Renal cortical epithelial cell (primary cell): ENCODE measurements at regions not wholly inside any gene's neighbourhood (a gene's known extent, or its start where the extent isn't known, plus 50 kb on each side); places are given as distances from the start of the nearest gene placed in this dataset.
"Not testable (repeated sequence)": the region's sequence is repeated elsewhere in the genome, so short reads cannot be mapped to it uniquely, and the experiment has no call there.

Experiments
- DNase-seq: peaks from one replicate; pipeline ENCODE4 v3.0.0-alpha.2; 2011; ENCODE audit warnings: low read depth

DNA sequence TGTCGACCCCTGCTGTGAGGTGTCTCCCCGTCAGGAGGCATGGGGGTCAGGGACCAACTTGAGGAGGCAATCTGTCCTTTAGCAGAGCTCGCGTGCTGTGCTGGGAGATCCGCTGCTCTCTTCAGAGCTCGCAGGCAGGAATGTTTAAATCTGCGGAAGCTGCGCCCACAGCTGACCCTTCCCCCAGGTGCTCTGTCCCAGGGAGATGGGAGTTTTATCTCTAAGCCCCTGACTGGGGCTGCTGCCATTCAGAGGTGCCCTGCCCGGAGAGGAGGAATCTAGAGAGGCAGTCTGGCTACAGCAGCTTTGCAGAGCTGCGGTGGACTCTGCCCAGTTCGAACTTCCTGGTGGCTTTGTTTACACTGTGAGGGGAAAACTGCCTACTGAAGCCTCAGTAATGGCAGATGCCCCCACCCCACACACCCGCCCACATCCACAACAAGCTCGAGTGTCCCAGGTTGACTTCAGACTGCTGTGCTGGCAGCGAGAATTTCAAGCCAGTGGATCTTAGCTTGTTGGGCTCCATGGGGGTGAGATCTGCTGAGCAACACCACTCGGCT, 133.1 kb downstream of the CENPC start:
- DNase-seq: not testable (repeated sequence)

DNA sequence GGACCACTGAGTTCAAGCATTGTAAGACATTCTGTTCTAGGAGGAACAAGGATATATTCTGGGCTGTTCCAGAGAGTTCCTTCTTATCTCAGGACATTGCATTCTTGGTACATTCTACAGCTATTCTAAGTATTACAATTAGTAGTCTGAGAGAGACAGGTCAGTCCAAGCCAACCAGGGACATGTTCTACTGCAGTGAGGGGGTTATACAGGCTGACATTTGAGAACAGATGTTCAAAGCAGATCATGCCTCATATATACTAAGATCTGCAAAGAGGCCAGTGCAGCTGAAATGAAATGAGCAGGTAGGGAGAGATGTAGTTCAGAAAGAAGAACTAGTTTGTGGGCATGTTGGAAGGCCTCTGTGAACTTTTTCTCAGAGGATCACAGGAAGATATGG, 142.0 kb downstream of the CENPC start:
- DNase-seq: no peak

DNA sequence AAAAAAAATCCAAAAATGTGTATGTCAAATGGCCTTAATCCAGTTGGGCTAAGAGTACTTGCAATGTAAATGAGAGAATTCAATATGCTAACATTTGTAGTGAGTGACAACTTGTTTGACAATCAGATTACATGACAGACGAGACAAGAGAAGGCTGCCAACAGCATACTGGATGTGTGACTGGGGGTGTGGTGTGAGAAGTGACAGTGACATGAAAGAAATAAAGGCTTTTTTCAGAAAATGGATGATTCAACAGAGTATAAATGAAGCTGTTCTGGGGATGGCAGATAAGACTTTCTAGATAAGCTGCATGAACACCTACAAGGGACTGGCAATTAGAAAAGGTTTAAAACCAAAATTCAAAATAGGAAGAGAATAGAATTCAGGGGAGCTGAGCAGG, 143.4 kb downstream of the CENPC start:
- no peak for DNase-seq

DNA sequence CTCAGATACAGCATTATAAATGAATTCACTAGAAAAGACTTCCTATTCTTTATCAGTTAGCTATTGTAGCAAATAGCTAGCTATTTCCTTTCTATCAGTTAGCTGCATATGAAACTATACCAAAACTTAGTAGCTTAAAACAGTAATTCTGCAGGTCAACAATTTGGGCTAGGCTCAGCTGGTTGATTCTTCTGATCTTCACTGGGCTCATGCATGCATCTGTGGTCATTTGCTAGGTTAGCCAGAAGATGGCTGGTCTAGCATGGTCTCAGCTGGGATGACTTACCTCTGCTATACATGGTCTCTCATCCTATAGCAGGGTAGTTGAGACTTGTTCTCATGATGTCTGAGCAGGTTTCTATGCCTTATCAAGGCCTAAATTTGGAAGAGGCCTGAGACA, 147.4 kb downstream of the CENPC start:
- DNase-seq: no peak

DNA sequence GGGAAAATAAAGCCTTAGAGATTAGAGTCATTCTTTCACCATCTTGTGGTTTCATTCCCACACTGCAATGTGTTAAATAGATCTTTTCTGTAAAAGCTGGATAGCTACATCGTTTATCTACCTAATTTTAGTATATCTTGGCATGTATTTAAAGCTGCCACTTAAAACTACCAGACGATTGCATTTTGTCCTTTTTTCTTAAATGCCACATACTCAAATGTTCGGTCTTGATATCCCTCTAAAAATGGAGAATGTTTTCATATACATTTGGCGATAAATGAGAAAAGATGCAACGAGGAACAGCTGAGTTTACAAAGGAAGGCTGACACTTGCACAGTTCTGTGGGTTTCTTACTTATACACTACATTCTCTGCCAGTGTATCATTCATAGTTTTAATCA, 148.3 kb downstream of the CENPC start:
- DNase-seq: no peak

DNA sequence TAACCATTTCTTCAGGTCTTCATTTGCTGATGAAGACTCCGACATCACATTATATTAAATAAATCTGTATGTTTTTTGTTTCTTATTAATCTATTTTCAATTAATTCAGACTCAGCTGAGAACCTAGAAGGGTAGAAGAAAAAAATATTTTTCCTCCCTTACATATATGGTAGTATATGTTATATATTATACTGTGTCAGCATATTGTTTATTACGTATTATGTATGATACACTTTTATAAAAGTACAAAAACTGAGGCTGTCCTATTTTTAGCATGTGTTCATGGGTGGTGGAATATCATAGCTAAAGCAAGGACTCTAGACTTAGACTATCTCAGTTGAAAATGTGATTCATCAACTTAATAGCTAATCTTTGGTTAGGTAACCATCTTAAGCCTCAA, 149.3 kb downstream of the CENPC start:
- DNase-seq: peak; percentile 43

DNA sequence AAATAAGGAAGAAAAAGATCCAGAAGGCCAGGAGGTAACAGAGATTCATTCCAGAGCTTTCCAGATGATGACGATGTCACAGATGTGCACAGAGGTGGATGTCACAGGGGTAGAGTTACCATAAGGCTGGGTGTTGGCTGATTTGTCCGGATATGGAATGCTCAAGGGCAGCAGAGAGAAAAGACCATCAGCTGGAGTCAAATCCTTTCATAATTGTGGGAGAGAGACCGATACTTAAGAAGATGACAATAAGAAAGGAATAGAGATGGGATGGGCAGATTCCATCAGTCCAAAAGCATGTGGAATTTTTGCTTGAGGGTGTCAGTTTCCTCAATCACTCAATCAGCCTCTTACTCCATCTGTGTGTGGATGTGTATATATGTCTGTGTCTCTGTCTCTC, 150.4 kb downstream of the CENPC start:
- no peak for DNase-seq

DNA sequence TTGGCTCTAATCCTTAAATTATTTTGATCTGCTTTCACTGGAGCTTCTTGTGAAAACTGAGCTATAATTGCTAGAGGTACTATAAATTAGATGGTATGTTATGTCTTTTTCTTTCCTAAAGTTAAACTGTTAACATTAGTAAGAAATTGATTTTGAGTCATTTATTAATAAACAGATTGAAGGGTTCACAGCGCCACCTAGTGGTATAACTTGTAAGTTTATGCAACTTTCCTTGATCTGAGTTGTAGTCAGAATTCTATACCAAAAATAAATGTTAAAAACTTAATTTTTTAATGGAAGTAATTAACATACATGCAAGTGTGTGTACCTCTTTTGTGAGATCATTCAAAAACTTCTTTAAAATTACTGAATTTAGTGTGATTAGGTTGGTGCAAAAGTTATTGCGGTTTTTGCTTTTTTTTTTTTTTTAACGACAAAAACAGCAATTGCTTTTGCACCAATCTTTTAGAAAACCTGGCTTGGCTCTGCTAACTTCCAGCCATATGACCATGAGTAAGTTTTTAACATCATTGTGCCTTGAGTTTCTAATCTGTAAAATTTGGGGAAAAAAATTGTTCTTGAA, 151.5 kb downstream of the CENPC start:
- peak; percentile 34 for DNase-seq

DNA sequence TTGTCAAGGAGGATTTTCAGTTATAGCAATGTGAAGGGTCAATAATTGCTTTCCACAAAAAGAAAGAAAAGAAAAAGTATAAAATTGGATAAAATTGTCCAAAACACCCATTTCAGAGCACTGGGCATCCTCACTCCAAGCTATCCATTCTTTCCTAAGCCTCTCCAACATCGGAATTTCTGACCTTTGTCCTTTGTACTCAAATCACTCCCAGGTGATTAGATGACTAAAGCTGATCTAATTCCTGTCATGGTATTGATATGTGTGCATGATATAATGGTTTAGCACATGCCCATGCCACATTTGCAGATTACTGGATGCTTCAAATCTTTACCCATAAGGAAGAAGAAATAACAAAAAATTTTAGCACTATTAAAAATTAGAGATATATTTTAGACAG, 152.3 kb downstream of the CENPC start:
- no peak for DNase-seq

DNA sequence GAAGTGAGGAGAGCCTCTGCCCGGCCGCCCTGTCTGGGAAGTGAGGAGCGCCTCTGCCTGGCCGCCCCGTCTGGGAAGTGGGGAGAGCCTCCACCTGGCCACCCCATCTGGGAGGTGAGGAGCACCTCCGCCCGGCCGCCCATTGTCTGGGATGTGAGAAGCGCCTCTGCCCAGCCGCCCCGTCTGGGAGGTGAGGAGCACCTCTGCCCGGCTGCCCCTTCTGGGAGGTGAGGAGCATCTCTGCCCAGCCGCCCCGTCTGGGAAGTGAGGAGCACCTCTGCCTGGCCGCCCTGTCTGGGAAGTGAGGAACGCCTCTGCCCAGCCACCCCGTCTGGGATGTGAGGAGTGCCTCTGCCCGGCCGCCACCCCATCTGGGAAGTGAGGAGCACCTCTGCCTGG, 163.9 kb downstream of the CENPC start:
- DNase-seq: not testable (repeated sequence)

DNA sequence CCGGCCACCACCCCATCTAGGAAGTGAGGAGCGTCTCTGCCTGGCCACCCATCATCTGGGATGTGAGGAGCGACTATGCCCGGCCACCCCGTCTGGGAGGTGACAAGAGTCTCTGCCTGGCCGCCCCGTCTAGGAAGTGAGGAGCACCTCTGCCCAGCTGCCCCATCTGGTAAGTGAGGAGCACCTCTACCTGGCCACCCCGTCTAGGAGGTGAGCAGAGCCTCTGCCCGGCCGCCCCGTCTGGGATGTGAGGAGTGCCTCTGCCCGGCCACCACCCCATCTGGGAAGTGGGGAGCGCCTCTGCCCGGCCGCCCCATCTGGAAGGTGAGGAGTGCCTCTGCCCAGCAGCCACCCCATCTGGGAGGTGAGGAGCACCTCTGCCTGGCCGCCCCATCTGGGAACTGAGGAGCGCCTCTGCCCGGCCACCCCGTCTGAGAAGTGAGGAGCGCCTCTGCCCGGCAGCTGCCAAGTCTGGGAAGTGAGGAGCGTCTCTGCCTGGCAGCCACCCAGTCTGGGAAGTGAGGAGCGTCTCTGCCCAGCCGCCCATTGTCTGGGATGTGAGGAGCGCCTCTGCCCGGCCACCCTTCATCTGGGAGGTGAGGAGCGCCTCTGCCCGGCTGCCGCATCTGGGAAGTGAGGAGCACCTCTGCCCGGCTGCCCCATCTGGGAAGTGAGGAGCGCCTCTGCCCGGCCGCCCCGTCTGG, 164.4 kb downstream of the CENPC start:
- not testable (repeated sequence) for DNase-seq

DNA sequence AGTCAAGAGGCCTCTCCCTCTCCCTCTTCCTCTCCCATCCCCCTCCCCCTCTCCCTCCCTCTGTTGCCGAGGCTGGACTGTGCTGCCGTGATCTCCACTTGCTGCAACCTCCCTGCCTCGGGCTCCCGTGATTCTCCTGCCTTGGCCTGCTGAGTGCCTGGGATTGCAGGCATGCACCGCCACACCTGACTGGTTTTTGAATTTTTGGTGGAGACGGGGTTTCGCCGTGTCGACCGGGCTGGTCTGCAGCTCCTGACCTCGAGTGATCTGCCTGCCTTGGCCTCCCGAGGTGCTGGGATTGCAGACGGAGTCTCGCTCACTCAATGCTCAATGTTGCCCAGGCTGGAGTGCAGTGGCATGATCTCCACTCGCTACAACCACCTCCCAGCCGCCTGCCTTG, 165.1 kb downstream of the CENPC start:
- no peak for DNase-seq

DNA sequence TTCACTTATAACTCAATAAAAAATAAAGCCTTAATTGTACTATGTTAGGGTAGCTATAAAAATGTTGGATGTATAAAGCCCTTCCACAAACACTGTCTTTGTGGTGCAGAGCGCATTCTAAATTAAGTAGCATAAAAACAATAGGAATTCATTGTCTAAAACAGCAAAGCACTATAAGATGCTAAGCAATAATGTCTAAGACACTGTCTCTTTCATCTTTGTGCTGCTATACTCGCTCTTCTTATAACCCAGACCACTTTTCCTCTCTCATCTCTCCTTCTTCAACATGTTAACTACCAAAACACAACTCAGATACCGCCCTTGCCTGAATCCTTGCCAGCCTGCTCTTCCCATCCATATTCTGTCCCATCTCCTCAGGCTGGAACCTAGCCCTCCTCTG, 170.0 kb downstream of the CENPC start:
- no peak for DNase-seq

DNA sequence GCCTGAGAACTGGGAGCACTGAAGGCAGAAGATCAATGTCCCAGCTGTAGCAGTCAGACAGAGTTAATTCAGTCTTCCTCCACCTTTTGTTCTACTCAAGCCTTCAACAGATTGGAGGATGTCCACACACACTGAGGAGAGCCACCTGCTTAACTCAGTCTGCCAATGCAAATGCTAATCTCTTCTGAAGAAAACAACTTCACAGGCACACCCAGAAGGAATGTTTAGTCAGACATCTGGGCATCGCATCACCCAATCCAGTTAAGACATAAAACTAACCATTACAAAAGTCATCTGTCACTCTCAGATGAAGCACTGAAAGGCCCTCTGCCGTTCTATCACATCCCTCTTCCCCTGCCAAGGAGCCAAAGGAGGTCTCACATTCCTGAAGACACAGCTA, 173.7 kb downstream of the CENPC start:
- no peak for DNase-seq

DNA sequence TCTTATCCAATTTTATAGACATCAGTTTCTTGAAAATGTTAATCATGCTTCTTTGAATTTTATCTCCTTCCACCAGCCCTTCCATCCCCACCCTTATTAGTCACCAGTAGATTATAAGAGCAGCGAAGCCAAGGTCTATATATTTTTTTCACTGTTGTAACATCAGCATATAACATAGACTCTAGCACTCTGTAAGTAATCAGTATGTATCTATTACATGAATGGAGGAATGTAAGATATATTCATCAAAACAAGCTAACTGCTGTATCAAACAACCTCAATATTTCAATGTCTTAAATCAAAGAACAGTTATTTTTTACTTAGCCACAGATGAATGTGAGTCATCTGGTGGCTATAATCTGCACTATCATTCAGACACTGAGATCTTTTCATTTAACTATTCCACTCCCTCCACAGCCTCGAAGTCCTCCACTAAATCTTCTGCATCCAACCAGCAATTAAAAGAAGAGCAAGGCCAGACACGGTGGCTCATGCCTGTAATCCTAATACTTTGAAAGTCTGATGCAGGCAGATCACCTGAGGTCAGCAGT, 178.9 kb downstream of the CENPC start:
- DNase-seq: no peak

DNA sequence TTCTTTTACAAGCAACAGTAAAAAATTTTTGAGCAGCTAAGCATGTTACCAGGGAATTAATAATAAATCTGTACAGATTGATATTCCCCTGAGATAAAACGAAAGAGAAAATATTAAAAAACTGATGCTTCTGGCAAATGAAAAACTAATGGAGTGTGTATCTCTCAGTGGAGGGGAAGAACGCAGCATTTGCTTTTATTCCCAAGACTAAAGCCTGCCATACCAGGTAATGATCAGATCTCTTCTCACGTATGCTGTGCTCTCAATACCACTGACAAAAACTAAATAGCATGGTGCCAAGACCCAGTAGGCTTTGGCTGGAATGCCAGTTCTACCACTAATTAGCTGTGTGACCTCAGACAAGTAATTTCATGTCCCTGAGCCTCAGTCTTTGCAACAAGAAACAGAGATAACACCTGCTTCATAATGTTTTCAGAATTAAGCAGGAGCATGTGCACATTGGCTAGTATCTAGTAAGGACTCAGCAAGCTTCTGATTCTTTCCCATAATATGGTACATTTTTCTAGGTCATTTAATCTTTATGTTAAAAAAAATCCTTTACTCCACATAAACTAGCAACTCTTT, 179.6 kb downstream of the CENPC start:
- DNase-seq: no peak

DNA sequence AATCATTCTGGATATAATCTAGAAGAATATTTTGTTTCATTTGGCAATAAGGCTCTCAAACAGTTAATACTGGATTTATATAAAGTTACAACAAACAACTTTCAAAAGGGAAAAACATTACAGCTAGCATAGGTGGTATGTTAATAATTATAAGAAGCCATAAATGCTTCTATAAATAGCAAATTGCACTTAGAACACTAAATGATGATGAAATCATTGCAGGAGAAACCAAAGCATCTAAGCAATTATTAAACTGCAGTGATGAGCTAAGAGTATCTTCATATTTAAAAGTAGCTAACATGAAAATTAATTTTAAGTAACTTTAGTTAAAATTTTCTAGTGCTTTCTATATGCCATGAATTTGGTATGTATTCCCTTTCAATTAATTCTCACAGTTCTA, 189.5 kb downstream of the CENPC start:
- DNase-seq: peak; percentile 70

DNA sequence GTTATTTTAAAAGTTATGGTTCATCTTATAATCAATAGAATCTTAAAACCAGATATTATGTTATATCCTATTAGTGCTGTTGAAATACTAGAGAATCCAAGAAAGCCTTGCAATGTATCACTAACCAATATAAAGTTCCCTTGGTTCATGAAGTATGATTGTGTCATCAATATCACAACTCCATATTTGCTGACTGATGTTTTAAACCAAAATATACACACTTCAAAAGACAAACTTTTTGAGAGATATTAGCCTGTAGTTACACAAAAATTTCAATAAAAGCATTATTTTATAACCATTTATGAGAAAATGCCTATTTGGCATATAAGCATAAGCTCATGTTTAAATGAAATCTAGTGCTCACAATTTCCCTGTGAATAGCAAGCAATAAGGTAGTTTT, 198.6 kb downstream of the CENPC start:
- no peak for DNase-seq

DNA sequence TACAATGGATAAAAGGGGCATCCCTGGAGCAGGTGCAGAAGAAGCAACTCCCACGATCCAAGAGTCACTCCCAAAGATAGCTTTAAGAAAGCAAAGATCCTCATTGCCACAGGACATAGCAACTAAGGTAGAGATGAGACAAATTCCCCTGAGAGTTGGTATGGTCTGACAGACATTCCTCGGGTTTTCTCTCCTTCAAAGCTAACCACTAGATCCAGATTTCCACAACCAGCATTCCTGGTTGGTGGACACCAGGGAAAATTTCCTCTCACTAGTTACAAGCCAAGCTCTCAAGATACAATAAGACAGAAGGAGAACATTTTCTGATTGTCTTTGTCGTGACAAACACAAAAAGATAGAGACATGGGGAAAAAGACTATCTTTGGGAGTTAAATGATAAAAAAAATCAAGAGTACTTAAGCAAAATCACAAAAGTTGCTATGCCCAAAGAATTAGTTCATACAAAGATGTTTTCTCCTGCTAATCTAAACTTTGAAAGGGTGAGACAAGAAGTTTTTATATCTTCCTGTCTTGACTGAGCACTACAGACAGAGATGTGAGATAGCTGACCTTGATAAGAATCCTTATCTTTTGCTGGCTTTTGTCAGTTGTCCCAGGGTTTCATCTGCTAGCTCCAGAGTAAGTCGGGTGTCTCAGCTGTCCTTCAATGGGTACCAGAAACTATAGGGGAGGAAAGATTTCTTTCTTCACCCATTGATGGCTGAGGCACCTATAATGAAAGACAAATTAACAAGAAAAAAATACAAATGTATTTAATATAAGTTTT, 200.5 kb downstream of the CENPC start:
- DNase-seq: no peak

DNA sequence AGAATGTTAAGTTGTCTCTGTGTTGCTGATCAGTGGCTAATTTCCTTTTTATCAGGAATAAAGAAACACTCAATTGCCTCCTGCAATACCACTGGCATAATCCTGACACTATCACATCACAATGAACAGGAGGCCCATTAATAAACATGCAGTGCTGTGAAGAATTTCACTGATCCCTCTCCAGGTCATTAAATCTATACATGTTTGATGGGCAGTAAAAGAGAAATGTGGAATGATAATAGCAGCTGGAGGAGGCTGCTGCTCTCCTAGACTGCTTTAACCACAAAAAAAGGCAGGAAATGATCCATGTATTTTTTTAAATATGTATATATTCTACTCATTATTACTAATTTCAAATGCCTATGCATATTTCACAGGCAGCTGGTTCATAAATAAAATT, 202.1 kb downstream of the CENPC start:
- no peak for DNase-seq

DNA sequence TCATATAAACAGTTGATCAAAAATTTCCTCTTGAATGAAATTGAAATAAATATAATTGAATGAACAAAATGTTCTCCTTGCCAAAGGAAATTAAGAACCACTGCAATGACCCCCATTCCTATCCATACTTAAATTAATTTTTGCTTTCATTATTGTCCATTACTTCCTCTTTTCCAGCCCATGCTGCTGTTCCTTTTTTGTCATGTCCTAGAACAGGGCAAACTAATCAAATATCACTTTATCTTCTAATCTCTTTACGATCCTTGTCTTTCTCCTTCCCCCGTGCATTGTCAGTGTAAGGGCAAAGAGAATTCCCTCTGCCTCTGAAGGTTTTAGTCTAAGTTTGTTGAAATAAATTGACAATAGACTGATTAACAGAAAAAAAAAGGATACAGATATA, 203.0 kb downstream of the CENPC start:
- no peak for DNase-seq

DNA sequence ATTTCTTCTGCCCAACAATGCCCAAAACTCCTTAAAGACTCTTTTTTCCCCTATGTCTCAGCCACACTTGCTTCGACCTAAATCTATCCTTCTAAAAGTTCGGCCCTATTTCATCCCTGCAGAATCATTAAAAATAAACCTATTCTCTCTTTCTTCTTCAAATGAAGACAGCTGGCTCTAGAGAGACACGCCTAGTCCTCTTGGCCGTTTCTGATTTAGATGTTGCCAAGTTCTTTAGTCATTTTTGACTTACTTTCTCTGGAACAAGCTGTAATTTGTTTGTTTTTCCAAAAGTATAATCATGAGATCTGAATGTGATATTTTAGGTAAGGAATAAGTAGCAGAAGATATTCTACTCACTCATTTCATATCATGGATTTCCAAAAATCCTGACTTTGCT, 211.6 kb downstream of the CENPC start:
- no peak for DNase-seq
